OCI-LY7 (cell line): ENCODE measurements at regions not wholly inside any gene's neighbourhood (a gene's known extent, or its start where the extent isn't known, plus 50 kb on each side); places are given as distances from the start of the nearest gene placed in this dataset.

Source experiments
- CTCF ChIP-seq: fragments of 200-600 bp; sonication (generic); conservative IDR thresholded peaks from 2 replicates; pipeline ENCODE4 v1.5.1; 2014; ENCODE audit warnings: mild to moderate bottlenecking, antibody characterized with exemption, low read length, moderate library complexity, mixed read lengths
- EZH2phosphoT487 ChIP-seq: fragments of 200-600 bp; sonication (generic); IDR thresholded peaks from 2 replicates; pipeline ENCODE4 v1.6.1; 2018; ENCODE audit warnings: low read depth, borderline replicate concordance, mild to moderate bottlenecking, mixed run types, antibody characterized with exemption, low read length, moderate library complexity, mixed read lengths

GRCh38 chr2:226398580-226398979 is 401.0 kb downstream of the IRS1 start:
- no peak for TF ChIP-seq CTCF
- TF ChIP-seq EZH2phosphoT487: no peak
